Activated CD8-positive, alpha-beta T cell treated with anti-CD3 and anti-CD28 coated beads for 36 hours (primary cell): ENCODE measurements at regions not wholly inside any gene's neighbourhood (a gene's known extent, or its start where the extent isn't known, plus 50 kb on each side); places are given as distances from the start of the nearest gene placed in this dataset.

Source experiments
- ATAC-seq: fragments of 200-7000 bp; cut with Tn5 transposase; one replicate; pipeline ENCODE4 v1.10.0; 2021; ENCODE audit warnings: mild to moderate bottlenecking, moderate library complexity
- CTCF ChIA-PET: fragments of 350-600 bp; sonication (Branson Sonifier 250); formaldehyde crosslinking; loops from one replicate; lab custom pipeline; 2021; ENCODE audit warnings: antibody characterized with exemption; lab: Charles Lee
- POLR2A ChIA-PET: fragments of 350-600 bp; sonication (Branson Sonifier 250); formaldehyde crosslinking; loops from one replicate; lab custom pipeline; 2021; ENCODE audit warnings: antibody characterized with exemption; lab: Charles Lee
- DNase-seq: peaks from one replicate; pipeline ENCODE4 v3.0.0-alpha.2; 2020
- H3K27ac Mint-ChIP-seq: one replicate; pipeline ENCODE4 v1.8.0; 2021; ENCODE audit warnings: mild to moderate bottlenecking, mixed read lengths
- H3K27me3 Mint-ChIP-seq: one replicate; pipeline ENCODE4 v1.8.0; 2021; ENCODE audit warnings: mixed read lengths
- H3K36me3 Mint-ChIP-seq: one replicate; pipeline ENCODE4 v1.8.0; 2021; ENCODE audit warnings: low read depth, mixed read lengths
- H3K4me1 Mint-ChIP-seq: one replicate; pipeline ENCODE4 v1.8.0; 2021; ENCODE audit warnings: low read depth, mixed read lengths
- H3K4me3 Mint-ChIP-seq: one replicate; pipeline ENCODE4 v1.8.0; 2021; ENCODE audit warnings: mild to moderate bottlenecking, moderate library complexity, mixed read lengths
- H3K9me3 Mint-ChIP-seq: one replicate; pipeline ENCODE4 v1.8.0; 2021; ENCODE audit warnings: mixed read lengths
- CTCF ChIP-seq: fragments of 200-600 bp; IDR thresholded peaks from one replicate; pipeline ENCODE4 v1.8.0; 2022; ENCODE audit warnings: antibody characterized with exemption, mild to moderate bottlenecking
- intact Hi-C: fragments of 100-400 bp; cut with micrococcal nuclease; formaldehyde crosslinking; loops from one replicate; pipeline ENCODE4 v1.10.0; 2022

GRCh38 chr15:70466305-70466704, 297.1 kb downstream of the UACA start:
- H3K4me1 Mint-ChIP-seq: no peaks in the 10 kb centered on the region
- no peak for ATAC-seq
- ChIA-PET POLR2A (no interaction called here), CTCF (interaction anchor here (0.8 to 4.4 kb wide), 41 partner anchors 9 to 990 kb away, joined by 3 to 37 read pairs (median 5); no protein-coding TSS in a partner anchor)
- no peaks in the 10 kb centered on the region for H3K9me3 Mint-ChIP-seq
- H3K36me3 Mint-ChIP-seq: no peaks in the 10 kb centered on the region
- no peak overlapping the region for H3K27ac Mint-ChIP-seq
- H3K27me3 Mint-ChIP-seq: peaks cover 21% of the 10 kb centered on the region
- TF ChIP-seq CTCF: no peak
- DNase-seq: no peak
- H3K4me3 Mint-ChIP-seq: no peak overlapping the region
- intact Hi-C loops: loop anchor here (10.0 kb wide), 2 partner anchors 892 to 992 kb away; no protein-coding TSS in a partner anchor

- H3K27me3 Mint-ChIP-seq: peaks cover 24% of the 10 kb centered on the region
- no peak overlapping the region for H3K4me3 Mint-ChIP-seq
- ATAC-seq: no peak
- no peak for TF ChIP-seq CTCF
- DNase-seq: no peak
- POLR2A ChIA-PET: interaction anchor here (1.1 kb wide), 1 partner anchor 106 kb away, joined by 3 read pairs; no protein-coding TSS in a partner anchor
- peaks cover 4% of the 10 kb centered on the region for H3K4me1 Mint-ChIP-seq
- no peaks in the 10 kb centered on the region for H3K36me3 Mint-ChIP-seq
- H3K27ac Mint-ChIP-seq: no peak overlapping the region
- no peaks in the 10 kb centered on the region for H3K9me3 Mint-ChIP-seq
- CTCF ChIA-PET: interaction anchor here (0.9 to 4.4 kb wide), 21 partner anchors 9 to 987 kb away, joined by 3 to 37 read pairs (median 5); no protein-coding TSS in a partner anchor
- intact Hi-C loops: loop anchor here (10.0 kb wide), 2 partner anchors 891 to 991 kb away; no protein-coding TSS in a partner anchor
Observed at GRCh38 chr15:70465812-70466211, 297.5 kb downstream of the UACA start.

- Mint-ChIP-seq H3K27ac (no peak overlapping the region), H3K27me3 (peaks cover 21% of the 10 kb centered on the region), H3K4me3 (no peak overlapping the region), H3K4me1 (peaks cover 14% of the 10 kb centered on the region), H3K36me3 (no peaks in the 10 kb centered on the region), H3K9me3 (no peaks in the 10 kb centered on the region)
- no peak for ATAC-seq
- POLR2A ChIA-PET: no interaction called here
- no peak for DNase-seq
- TF ChIP-seq CTCF: no peak
- CTCF ChIA-PET: interaction anchor here (0.9 to 4.4 kb wide), 3 partner anchors 8 to 48 kb away, joined by 3 to 37 read pairs (median 8); no protein-coding TSS in a partner anchor
- intact Hi-C loops: loop anchor here (10.0 kb wide), 2 partner anchors 889 to 989 kb away; no protein-coding TSS in a partner anchor
Observed at GRCh38 chr15:70463453-70463834, 299.9 kb downstream of the UACA start.

- Mint-ChIP-seq H3K9me3 (no peaks in the 10 kb centered on the region), H3K27ac (no peak overlapping the region), H3K36me3 (no peaks in the 10 kb centered on the region), H3K27me3 (peaks cover 13% of the 10 kb centered on the region), H3K4me1 (peaks cover 14% of the 10 kb centered on the region), H3K4me3 (no peak overlapping the region)
- ATAC-seq (no peak), DNase-seq (no peak)
- ChIA-PET POLR2A (no interaction called here), CTCF (no interaction called here)
- TF ChIP-seq CTCF: no peak
- intact Hi-C loops: loop anchor here (10.0 kb wide), 2 partner anchors 887 to 987 kb away; no protein-coding TSS in a partner anchor
Observed at GRCh38 chr15:70461992-70462391, 301.4 kb downstream of the UACA start.

- intact Hi-C loops: loop anchor here (10.0 kb wide), 2 partner anchors 886 to 986 kb away; no protein-coding TSS in a partner anchor
- H3K27ac Mint-ChIP-seq: no peak overlapping the region
- H3K4me1 Mint-ChIP-seq: peaks cover 14% of the 10 kb centered on the region
- TF ChIP-seq CTCF: no peak
- no peak for ATAC-seq
- POLR2A ChIA-PET: no interaction called here
- H3K9me3 Mint-ChIP-seq: no peaks in the 10 kb centered on the region
- no peaks in the 10 kb centered on the region for H3K36me3 Mint-ChIP-seq
- CTCF ChIA-PET: interaction anchor here (0.9 to 1.0 kb wide), 2 partner anchors 10 to 422 kb away, joined by 3 to 4 read pairs; no protein-coding TSS in a partner anchor
- DNase-seq: no peak
- H3K27me3 Mint-ChIP-seq: peaks cover 13% of the 10 kb centered on the region
- no peak overlapping the region for H3K4me3 Mint-ChIP-seq
Observed at GRCh38 chr15:70461017-70461416, 302.3 kb downstream of the UACA start.
